Liver (tissue), 8 donors: ENCODE measurements at regions not wholly inside any gene's neighbourhood (a gene's known extent, or its start where the extent isn't known, plus 50 kb on each side); places are given as distances from the start of the nearest gene placed in this dataset.

Experiments
- DNase-seq: peaks from one replicate; pipeline ENCODE4 v3.0.0-alpha.2; 2017; ENCODE audit warnings: low spot score
- H3K27ac ChIP-seq, 2 donors: one replicate each; pipeline ENCODE4 v1.7.0; 2013; ENCODE audit warnings: inconsistent platforms in 2 of 2, low read length in 2 of 2, control low read depth in 1 of 2, low read depth in 1 of 2, mild to moderate bottlenecking in 1 of 2
- H3K27me3 ChIP-seq, 4 donors: one replicate each; pipeline versions ENCODE4 v1.6.1 to v1.7.0; 2013; ENCODE audit warnings: low read length in 3 of 4, inconsistent platforms in 1 of 4, mild to moderate bottlenecking in 1 of 4, moderate library complexity in 1 of 4; ENCODE audit not compliant: control insufficient read depth in 4 of 4, insufficient read depth in 4 of 4
- H3K36me3 ChIP-seq, 4 donors: one replicate each; pipeline versions ENCODE4 v1.6.1 to v1.7.0; 2013; ENCODE audit warnings: low read length in 3 of 4, mild to moderate bottlenecking in 3 of 4, low read depth in 1 of 4, moderate library complexity in 1 of 4; ENCODE audit not compliant: control insufficient read depth in 4 of 4, insufficient read depth in 3 of 4
- H3K4me1 ChIP-seq, 4 donors: one replicate each; pipeline versions ENCODE4 v1.6.1 to v1.7.0; 2013; ENCODE audit warnings: low read length in 3 of 4, mild to moderate bottlenecking in 3 of 4, moderate library complexity in 1 of 4; ENCODE audit not compliant: control insufficient read depth in 4 of 4, insufficient read depth in 4 of 4
- H3K4me3 ChIP-seq, 3 donors: one replicate each; pipeline versions ENCODE4 v1.6.1 to v1.7.0; 2013; ENCODE audit warnings: low read length in 3 of 3, control low read depth in 1 of 3, low read depth in 1 of 3, mild to moderate bottlenecking in 1 of 3
- H3K9ac ChIP-seq, 2 donors: one replicate each; pipeline ENCODE4 v1.7.0; 2013; ENCODE audit warnings: low read length in 2 of 2, mild to moderate bottlenecking in 2 of 2, moderate library complexity in 2 of 2, control low read depth in 1 of 2, low read depth in 1 of 2
- H3K9me3 ChIP-seq, 4 donors: one replicate each; pipeline versions ENCODE4 v1.6.1 to v1.7.0; 2013; ENCODE audit warnings: low read length in 3 of 4; ENCODE audit not compliant: control insufficient read depth in 4 of 4
- EGR1 ChIP-seq, 2 donors: IDR thresholded peaks; 2 replicates each; pipeline ENCODE4 v1.6.1; 2016 to 2018; ENCODE audit warnings: antibody characterized with exemption in 2 of 2, low read depth in 2 of 2
- FOXA1 ChIP-seq: IDR thresholded peaks from 2 replicates; pipeline ENCODE4 v1.6.1; 2016; ENCODE audit warnings: antibody characterized with exemption
- FOXA2 ChIP-seq: IDR thresholded peaks from 2 replicates; pipeline ENCODE4 v1.6.1; 2016; ENCODE audit warnings: antibody characterized with exemption
- GABPA ChIP-seq, 2 donors: IDR thresholded peaks in 1 of 2; conservative IDR thresholded peaks in 1 of 2; 2 replicates each; pipeline ENCODE4 v1.6.1; 2016; ENCODE audit warnings: antibody characterized with exemption in 2 of 2, mild to moderate bottlenecking in 1 of 2, moderate library complexity in 1 of 2
- HNF4A ChIP-seq, 2 donors: conservative IDR thresholded peaks; 2 replicates each; pipeline ENCODE4 v1.6.1; 2016; ENCODE audit warnings: antibody characterized with exemption in 2 of 2, mild to moderate bottlenecking in 2 of 2
- HNF4G ChIP-seq: IDR thresholded peaks from 2 replicates; pipeline ENCODE4 v1.6.1; 2016; ENCODE audit warnings: antibody characterized with exemption
- JUND ChIP-seq, 2 donors: IDR thresholded peaks; 2 replicates each; pipeline ENCODE4 v1.6.1; 2016; ENCODE audit warnings: antibody characterized with exemption in 2 of 2
- NR2F2 ChIP-seq: IDR thresholded peaks from 2 replicates; pipeline ENCODE4 v1.6.1; 2016; ENCODE audit warnings: antibody characterized with exemption
- RAD21 ChIP-seq, 2 donors: IDR thresholded peaks; 2 replicates each; pipeline ENCODE4 v1.6.1; 2016; ENCODE audit warnings: antibody characterized with exemption in 2 of 2, mild to moderate bottlenecking in 2 of 2
- RXRA ChIP-seq, 2 donors: IDR thresholded peaks; 2 replicates each; pipeline ENCODE4 v1.6.1; 2017 to 2018; ENCODE audit warnings: antibody characterized with exemption in 2 of 2, mild to moderate bottlenecking in 1 of 2
- SP1 ChIP-seq: IDR thresholded peaks from 2 replicates; pipeline ENCODE4 v1.6.1; 2018; ENCODE audit warnings: antibody characterized with exemption, mild to moderate bottlenecking
- TAF1 ChIP-seq: conservative IDR thresholded peaks from 2 replicates; pipeline ENCODE4 v1.6.1; 2016; ENCODE audit warnings: antibody characterized with exemption, mild to moderate bottlenecking
- YY1 ChIP-seq: IDR thresholded peaks from 2 replicates; pipeline ENCODE4 v1.6.1; 2016; ENCODE audit warnings: antibody characterized with exemption, mild to moderate bottlenecking
- WGBS: extraction: QIAGEN DNeasy Blood & Tissue Kit; methylation state at CpG from one replicate; pipeline ENCODE4 v1.1.7; 2013; 5-methylcytosine and 5-hydroxymethylcytosine counted together
- TF ChIP-seq, protein P1 (sequence below): IDR thresholded peaks from 2 replicates; pipeline ENCODE4 v1.6.1; 2016; ENCODE audit warnings: antibody characterized with exemption
- TF ChIP-seq, protein P2 (sequence below): IDR thresholded peaks from 2 replicates; pipeline ENCODE4 v1.6.1; 2016; ENCODE audit warnings: antibody characterized with exemption, mild to moderate bottlenecking
- TF ChIP-seq, protein P3 (sequence below): IDR thresholded peaks from 2 replicates; pipeline ENCODE4 v1.6.1; 2016; ENCODE audit warnings: antibody characterized with exemption
- TF ChIP-seq, protein P4 (sequence below): IDR thresholded peaks from 2 replicates; pipeline ENCODE4 v1.6.1; 2016; ENCODE audit warnings: antibody characterized with exemption
- TF ChIP-seq, protein P5 (sequence below): fragments of 150-350 bp; IDR thresholded peaks from 2 replicates; pipeline ENCODE4 v1.5.1; 2017; ENCODE audit warnings: improper control_type of control experiment, low read depth, low read length; ENCODE audit not compliant: missing input control
- donor health status: healthy.
- donor health status: healthy.
- donor health status: healthy.
- donor health status: healthy.
- donor health status: healthy.

DNA sequence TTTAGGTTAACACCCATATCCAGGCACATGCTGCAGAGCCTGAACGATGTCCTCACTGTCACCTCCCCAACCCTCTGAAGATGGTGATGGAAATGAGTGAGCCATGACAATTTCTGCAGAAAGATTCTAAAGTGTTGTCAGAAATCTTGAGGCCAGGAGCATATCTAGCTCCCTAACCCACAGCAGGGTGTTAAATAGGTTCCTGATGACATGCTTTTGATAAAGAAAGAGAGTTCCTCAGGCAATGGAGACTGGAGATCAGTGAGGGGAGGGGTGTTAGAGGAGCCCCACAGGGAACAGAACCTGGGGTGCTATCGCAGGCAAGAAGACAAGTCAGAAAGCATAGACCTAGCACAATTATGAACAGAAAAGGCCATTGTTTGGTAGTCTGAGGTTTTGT is 95.7 kb downstream of the ENC1 start:
- Histone ChIP-seq H3K9me3 (no peaks in the 10 kb centered on the region), H3K4me3 (no peak overlapping the region), H3K27ac (no peak overlapping the region), H3K36me3 (no peaks in the 10 kb centered on the region), H3K27me3 (no peaks in the 10 kb centered on the region), H3K9ac (no peak overlapping the region), H3K4me1 (peaks cover 2 to 19% (median 16%) of the 10 kb centered on the region in 4 donors)
- DNase-seq, result no peak
- TF ChIP-seq JUND (IDR thresholded peaks at IDR 0.05), result no peak
- no peak for TF ChIP-seq NR2F2
- no peak for TF ChIP-seq FOXA2
- TF ChIP-seq FOXA1, result no peak
- no peak for TF ChIP-seq TAF1
- TF ChIP-seq RAD21 (IDR thresholded peaks at IDR 0.05), result no peak
- no peak for TF ChIP-seq GABPA (IDR thresholded peaks at IDR 0.05 in 1 of 2, conservative IDR thresholded peaks at IDR 0.05 in 1 of 2)
- TF ChIP-seq RXRA (IDR thresholded peaks at IDR 0.05), result no peak
- no peak for TF ChIP-seq HNF4G
- TF ChIP-seq, protein P1, sequence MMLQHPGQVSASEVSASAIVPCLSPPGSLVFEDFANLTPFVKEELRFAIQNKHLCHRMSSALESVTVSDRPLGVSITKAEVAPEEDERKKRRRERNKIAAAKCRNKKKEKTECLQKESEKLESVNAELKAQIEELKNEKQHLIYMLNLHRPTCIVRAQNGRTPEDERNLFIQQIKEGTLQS, result no peak
- TF ChIP-seq, protein P2, sequence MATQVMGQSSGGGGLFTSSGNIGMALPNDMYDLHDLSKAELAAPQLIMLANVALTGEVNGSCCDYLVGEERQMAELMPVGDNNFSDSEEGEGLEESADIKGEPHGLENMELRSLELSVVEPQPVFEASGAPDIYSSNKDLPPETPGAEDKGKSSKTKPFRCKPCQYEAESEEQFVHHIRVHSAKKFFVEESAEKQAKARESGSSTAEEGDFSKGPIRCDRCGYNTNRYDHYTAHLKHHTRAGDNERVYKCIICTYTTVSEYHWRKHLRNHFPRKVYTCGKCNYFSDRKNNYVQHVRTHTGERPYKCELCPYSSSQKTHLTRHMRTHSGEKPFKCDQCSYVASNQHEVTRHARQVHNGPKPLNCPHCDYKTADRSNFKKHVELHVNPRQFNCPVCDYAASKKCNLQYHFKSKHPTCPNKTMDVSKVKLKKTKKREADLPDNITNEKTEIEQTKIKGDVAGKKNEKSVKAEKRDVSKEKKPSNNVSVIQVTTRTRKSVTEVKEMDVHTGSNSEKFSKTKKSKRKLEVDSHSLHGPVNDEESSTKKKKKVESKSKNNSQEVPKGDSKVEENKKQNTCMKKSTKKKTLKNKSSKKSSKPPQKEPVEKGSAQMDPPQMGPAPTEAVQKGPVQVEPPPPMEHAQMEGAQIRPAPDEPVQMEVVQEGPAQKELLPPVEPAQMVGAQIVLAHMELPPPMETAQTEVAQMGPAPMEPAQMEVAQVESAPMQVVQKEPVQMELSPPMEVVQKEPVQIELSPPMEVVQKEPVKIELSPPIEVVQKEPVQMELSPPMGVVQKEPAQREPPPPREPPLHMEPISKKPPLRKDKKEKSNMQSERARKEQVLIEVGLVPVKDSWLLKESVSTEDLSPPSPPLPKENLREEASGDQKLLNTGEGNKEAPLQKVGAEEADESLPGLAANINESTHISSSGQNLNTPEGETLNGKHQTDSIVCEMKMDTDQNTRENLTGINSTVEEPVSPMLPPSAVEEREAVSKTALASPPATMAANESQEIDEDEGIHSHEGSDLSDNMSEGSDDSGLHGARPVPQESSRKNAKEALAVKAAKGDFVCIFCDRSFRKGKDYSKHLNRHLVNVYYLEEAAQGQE, result no peak
- no peak for TF ChIP-seq YY1
- TF ChIP-seq, protein P3, sequence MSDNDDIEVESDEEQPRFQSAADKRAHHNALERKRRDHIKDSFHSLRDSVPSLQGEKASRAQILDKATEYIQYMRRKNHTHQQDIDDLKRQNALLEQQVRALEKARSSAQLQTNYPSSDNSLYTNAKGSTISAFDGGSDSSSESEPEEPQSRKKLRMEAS, result no peak
- TF ChIP-seq, protein P4, sequence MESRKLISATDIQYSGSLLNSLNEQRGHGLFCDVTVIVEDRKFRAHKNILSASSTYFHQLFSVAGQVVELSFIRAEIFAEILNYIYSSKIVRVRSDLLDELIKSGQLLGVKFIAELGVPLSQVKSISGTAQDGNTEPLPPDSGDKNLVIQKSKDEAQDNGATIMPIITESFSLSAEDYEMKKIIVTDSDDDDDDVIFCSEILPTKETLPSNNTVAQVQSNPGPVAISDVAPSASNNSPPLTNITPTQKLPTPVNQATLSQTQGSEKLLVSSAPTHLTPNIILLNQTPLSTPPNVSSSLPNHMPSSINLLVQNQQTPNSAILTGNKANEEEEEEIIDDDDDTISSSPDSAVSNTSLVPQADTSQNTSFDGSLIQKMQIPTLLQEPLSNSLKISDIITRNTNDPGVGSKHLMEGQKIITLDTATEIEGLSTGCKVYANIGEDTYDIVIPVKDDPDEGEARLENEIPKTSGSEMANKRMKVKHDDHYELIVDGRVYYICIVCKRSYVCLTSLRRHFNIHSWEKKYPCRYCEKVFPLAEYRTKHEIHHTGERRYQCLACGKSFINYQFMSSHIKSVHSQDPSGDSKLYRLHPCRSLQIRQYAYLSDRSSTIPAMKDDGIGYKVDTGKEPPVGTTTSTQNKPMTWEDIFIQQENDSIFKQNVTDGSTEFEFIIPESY, result no peak
- no peak for TF ChIP-seq SP1
- TF ChIP-seq, protein P5, sequence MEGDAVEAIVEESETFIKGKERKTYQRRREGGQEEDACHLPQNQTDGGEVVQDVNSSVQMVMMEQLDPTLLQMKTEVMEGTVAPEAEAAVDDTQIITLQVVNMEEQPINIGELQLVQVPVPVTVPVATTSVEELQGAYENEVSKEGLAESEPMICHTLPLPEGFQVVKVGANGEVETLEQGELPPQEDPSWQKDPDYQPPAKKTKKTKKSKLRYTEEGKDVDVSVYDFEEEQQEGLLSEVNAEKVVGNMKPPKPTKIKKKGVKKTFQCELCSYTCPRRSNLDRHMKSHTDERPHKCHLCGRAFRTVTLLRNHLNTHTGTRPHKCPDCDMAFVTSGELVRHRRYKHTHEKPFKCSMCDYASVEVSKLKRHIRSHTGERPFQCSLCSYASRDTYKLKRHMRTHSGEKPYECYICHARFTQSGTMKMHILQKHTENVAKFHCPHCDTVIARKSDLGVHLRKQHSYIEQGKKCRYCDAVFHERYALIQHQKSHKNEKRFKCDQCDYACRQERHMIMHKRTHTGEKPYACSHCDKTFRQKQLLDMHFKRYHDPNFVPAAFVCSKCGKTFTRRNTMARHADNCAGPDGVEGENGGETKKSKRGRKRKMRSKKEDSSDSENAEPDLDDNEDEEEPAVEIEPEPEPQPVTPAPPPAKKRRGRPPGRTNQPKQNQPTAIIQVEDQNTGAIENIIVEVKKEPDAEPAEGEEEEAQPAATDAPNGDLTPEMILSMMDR, result no peak
- TF ChIP-seq EGR1 (IDR thresholded peaks at IDR 0.05; ENCODE audit: low read depth in 2 of 2), result no peak
- TF ChIP-seq HNF4A (conservative IDR thresholded peaks at IDR 0.05), result no peak
- 97% methylated on average over 2 of the region's 2 CpGs for WGBS
